ENCODE measurements at regions not wholly inside any gene's neighbourhood (a gene's known extent, or its start where the extent isn't known, plus 50 kb on each side); places are given as distances from the start of the nearest gene placed in this dataset.
"Not testable (repeated sequence)": the region's sequence is repeated elsewhere in the genome, so short reads cannot be mapped to it uniquely, and the experiment has no call there.

- ChIA-PET CTCF (no interaction called here), POLR2A (ENCODE audit: low non-redundant PET) (no interaction called here)
- no peak overlapping the region for H3K27ac ChIP-seq
- TF ChIP-seq, protein P1, sequence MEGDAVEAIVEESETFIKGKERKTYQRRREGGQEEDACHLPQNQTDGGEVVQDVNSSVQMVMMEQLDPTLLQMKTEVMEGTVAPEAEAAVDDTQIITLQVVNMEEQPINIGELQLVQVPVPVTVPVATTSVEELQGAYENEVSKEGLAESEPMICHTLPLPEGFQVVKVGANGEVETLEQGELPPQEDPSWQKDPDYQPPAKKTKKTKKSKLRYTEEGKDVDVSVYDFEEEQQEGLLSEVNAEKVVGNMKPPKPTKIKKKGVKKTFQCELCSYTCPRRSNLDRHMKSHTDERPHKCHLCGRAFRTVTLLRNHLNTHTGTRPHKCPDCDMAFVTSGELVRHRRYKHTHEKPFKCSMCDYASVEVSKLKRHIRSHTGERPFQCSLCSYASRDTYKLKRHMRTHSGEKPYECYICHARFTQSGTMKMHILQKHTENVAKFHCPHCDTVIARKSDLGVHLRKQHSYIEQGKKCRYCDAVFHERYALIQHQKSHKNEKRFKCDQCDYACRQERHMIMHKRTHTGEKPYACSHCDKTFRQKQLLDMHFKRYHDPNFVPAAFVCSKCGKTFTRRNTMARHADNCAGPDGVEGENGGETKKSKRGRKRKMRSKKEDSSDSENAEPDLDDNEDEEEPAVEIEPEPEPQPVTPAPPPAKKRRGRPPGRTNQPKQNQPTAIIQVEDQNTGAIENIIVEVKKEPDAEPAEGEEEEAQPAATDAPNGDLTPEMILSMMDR (conservative IDR thresholded peaks at IDR 0.05; ENCODE audit: low read depth), result no peak
- DNase-seq (ENCODE audit: low spot score), result no peak
Observed at GRCh38 chr18:1311376-1311775, 406.7 kb downstream of the ADCYAP1 start.

- POLR2A ChIA-PET (ENCODE audit: low non-redundant PET), result not testable (repeated sequence)
Observed at GRCh38 chr18:1335345-1335744, 430.7 kb downstream of the ADCYAP1 start.

GRCh38 chr18:1350931-1351450 lies 446.3 kb downstream of the ADCYAP1 start:
- no peak overlapping the region for H3K27ac ChIP-seq
- ChIA-PET POLR2A (ENCODE audit: low non-redundant PET) (interaction anchor here (0.5 kb wide), 1 partner anchor 1879 kb away, joined by 7 read pairs; no protein-coding TSS in a partner anchor), CTCF (no interaction called here)
- TF ChIP-seq, protein P1 (conservative IDR thresholded peaks at IDR 0.05; ENCODE audit: low read depth), result no peak
- no peak for DNase-seq (ENCODE audit: low spot score)

More at GRCh38 chr18:1335345-1335744, 430.7 kb downstream of the ADCYAP1 start:
- CTCF ChIA-PET; H3K27ac ChIP-seq; DNase-seq (ENCODE audit: low spot score): not testable (repeated sequence)

DNA sequence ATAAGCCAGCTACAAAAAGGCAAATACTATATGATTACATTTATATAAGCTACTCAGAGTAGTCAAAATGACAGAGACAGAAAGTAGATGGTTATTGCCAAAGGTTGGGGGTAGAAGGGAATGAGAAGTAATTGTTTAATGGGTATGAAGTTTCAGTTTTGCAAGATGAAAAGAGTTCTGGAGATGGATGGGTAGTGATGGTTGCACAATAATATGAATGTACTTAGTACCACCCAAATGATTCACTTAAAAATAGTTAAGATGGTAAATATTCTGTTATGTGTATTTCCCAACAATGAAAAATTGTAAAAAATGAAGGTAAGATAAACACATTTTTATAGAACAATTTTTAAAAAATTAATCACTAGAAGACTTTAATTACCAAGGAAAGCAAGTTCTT lies 448.4 kb downstream of the ADCYAP1 start:
- ChIA-PET POLR2A (ENCODE audit: low non-redundant PET) (no interaction called here), CTCF (no interaction called here)
- DNase-seq (ENCODE audit: low spot score), result no peak
- TF ChIP-seq, protein P1 (conservative IDR thresholded peaks at IDR 0.05; ENCODE audit: low read depth), result no peak
- no peak overlapping the region for H3K27ac ChIP-seq

- CTCF ChIA-PET, result no interaction called here
- TF ChIP-seq, protein P1 (conservative IDR thresholded peaks at IDR 0.05; ENCODE audit: low read depth), result no peak
- no peak for DNase-seq (ENCODE audit: low spot score)
- no peak overlapping the region for H3K27ac ChIP-seq
- POLR2A ChIA-PET (ENCODE audit: low non-redundant PET), result no interaction called here
Observed at GRCh38 chr18:1357724-1358123, 453.1 kb downstream of the ADCYAP1 start.

GRCh38 chr18:1361936-1362335 lies 457.3 kb downstream of the ADCYAP1 start:
- TF ChIP-seq, protein P1 (conservative IDR thresholded peaks at IDR 0.05; ENCODE audit: low read depth), result no peak
- ChIA-PET POLR2A (ENCODE audit: low non-redundant PET) (no interaction called here), CTCF (no interaction called here)
- H3K27ac ChIP-seq, result no peak overlapping the region
- DNase-seq (ENCODE audit: low spot score), result no peak

DNA sequence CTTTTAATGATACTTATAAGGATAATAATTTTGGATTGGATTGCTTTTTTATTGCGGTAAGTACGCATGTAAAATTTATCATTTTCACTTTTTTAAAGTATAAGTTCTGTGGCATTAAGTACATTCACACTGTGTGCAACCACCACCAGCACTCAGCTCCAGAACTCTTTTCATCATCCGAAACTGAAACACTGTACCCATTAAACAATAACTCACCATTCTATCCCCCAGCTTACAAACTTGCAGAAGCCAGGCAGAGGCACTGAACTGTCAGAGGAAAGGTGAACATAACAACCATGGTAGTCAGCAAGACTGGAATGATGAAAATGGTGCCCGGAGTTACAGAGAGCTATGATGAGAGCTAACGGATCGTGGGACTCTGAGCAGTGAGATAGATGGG lies 465.9 kb downstream of the ADCYAP1 start:
- TF ChIP-seq, protein P1 (conservative IDR thresholded peaks at IDR 0.05; ENCODE audit: low read depth), result no peak
- CTCF ChIA-PET, result interaction anchor here (0.6 kb wide), 1 partner anchor 16 kb away, joined by 5 read pairs; no protein-coding TSS in a partner anchor

More for the DNA sequence above, 465.9 kb downstream of the ADCYAP1 start:
- no peak for DNase-seq (ENCODE audit: low spot score)
- H3K27ac ChIP-seq, result no peak overlapping the region
- POLR2A ChIA-PET (ENCODE audit: low non-redundant PET), result no interaction called here
